MM.1S (cell line): ENCODE measurements at regions not wholly inside any gene's neighbourhood (a gene's known extent, or its start where the extent isn't known, plus 50 kb on each side); places are given as distances from the start of the nearest gene placed in this dataset.

Experiments
- EZH2 ChIP-seq: fragments of 300-600 bp; sonication (generic); optimal IDR thresholded peaks from 2 replicates; pipeline ENCODE3; 2017; ENCODE audit warnings: low read depth, mild to moderate bottlenecking, antibody characterized with exemption, low read length, mixed read lengths
- EZH2phosphoT487 ChIP-seq: fragments of 300-600 bp; sonication (generic); IDR thresholded peaks from 2 replicates; pipeline ENCODE4 v1.6.1; 2018; ENCODE audit warnings: antibody characterized with exemption, low read length
- TF ChIP-seq, protein P1 (sequence below): fragments of 300-600 bp; sonication (generic); IDR thresholded peaks from 2 replicates; pipeline ENCODE4 v1.5.1; 2016; ENCODE audit warnings: antibody characterized with exemption, low read length, mixed read lengths

DNA sequence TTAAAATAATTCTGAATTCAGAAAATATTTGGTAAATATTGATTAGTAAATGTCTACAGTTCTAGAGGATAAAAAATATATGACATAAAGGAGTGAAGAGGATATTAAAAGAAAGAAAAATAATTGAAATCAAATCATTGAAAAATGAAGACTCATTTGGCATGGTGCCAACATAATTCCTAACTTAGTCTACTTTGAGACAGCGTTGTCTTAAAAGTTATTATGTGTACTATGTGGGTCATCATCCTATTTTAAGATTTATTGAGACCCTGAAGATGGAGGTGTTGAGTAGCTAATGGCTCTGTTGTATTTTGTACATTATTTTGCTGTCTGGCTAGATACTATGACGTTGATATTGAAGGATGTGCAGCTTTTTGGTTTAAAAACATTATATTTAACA lies 156.7 kb upstream of the PTGFR start:
- TF ChIP-seq EZH2: no peak
- TF ChIP-seq, protein P1, sequence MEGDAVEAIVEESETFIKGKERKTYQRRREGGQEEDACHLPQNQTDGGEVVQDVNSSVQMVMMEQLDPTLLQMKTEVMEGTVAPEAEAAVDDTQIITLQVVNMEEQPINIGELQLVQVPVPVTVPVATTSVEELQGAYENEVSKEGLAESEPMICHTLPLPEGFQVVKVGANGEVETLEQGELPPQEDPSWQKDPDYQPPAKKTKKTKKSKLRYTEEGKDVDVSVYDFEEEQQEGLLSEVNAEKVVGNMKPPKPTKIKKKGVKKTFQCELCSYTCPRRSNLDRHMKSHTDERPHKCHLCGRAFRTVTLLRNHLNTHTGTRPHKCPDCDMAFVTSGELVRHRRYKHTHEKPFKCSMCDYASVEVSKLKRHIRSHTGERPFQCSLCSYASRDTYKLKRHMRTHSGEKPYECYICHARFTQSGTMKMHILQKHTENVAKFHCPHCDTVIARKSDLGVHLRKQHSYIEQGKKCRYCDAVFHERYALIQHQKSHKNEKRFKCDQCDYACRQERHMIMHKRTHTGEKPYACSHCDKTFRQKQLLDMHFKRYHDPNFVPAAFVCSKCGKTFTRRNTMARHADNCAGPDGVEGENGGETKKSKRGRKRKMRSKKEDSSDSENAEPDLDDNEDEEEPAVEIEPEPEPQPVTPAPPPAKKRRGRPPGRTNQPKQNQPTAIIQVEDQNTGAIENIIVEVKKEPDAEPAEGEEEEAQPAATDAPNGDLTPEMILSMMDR: no peak
- TF ChIP-seq EZH2phosphoT487: no peak
